GM23338 (cell line): ENCODE measurements at regions not wholly inside any gene's neighbourhood (a gene's known extent, or its start where the extent isn't known, plus 50 kb on each side); places are given as distances from the start of the nearest gene placed in this dataset.

ENCODE experiments used
- ATAC-seq: fragments of 200-7000 bp; cut with Tn5 transposase; 3 replicates; pipeline ENCODE4 v1.9.1; 2020
- DNase-seq: peaks from one replicate; pipeline ENCODE4 v3.0.0-alpha.2; 2015; ENCODE audit warnings: low spot score
- H2AFZ ChIP-seq: fragments of 200-600 bp; sonication (generic); 2 replicates; pipeline ENCODE4 v1.8.0; 2016; ENCODE audit warnings: antibody characterized with exemption, mild to moderate bottlenecking, moderate library complexity
- H3F3A ChIP-seq: fragments of 200-600 bp; sonication (generic); replicated peaks from 2 replicates; pipeline ENCODE4 v1.8.0; 2017; ENCODE audit warnings: antibody characterized with exemption, mixed run types, low read depth
- H3K27ac ChIP-seq: fragments of 200-600 bp; sonication (generic); 2 replicates; pipeline ENCODE4 v1.6.1; 2016; ENCODE audit warnings: low read depth
- H3K27me3 ChIP-seq: fragments of 200-600 bp; sonication (generic); 2 replicates; pipeline ENCODE4 v1.8.0; 2016; ENCODE audit warnings: mild to moderate bottlenecking, mixed run types, moderate library complexity; ENCODE audit not compliant: insufficient read depth
- H3K36me3 ChIP-seq: fragments of 200-600 bp; sonication (generic); 2 replicates; pipeline ENCODE4 v1.8.0; 2016; ENCODE audit warnings: mild to moderate bottlenecking; ENCODE audit not compliant: insufficient read depth
- H3K4me1 ChIP-seq: fragments of 200-600 bp; sonication (generic); 2 replicates; pipeline ENCODE4 v1.8.0; 2016; ENCODE audit warnings: mild to moderate bottlenecking, moderate library complexity; ENCODE audit not compliant: insufficient read depth
- H3K4me2 ChIP-seq: fragments of 200-600 bp; sonication (generic); 2 replicates; pipeline ENCODE4 v1.7.1; 2017; ENCODE audit warnings: mixed run types
- H3K4me3 ChIP-seq: fragments of 200-600 bp; sonication (generic); 2 replicates; pipeline ENCODE4 v1.6.1; 2016; ENCODE audit warnings: mixed run types
- H3K79me2 ChIP-seq: fragments of 200-600 bp; sonication (generic); replicated peaks from 2 replicates; pipeline ENCODE4 v1.8.0; 2017; ENCODE audit warnings: mild to moderate bottlenecking; ENCODE audit not compliant: insufficient read depth
- H3K9me2 ChIP-seq: fragments of 200-600 bp; sonication (generic); 2 replicates; pipeline ENCODE4 v1.8.0; 2017; ENCODE audit not compliant: insufficient read depth
- H4K20me1 ChIP-seq: fragments of 200-600 bp; sonication (generic); replicated peaks from 2 replicates; pipeline ENCODE4 v1.8.0; 2017; ENCODE audit warnings: mild to moderate bottlenecking; ENCODE audit not compliant: insufficient read depth
- H3K27ac Mint-ChIP-seq: 2 replicates; pipeline ENCODE4 v1.8.0; 2020; ENCODE audit warnings: inconsistent platforms, mild to moderate bottlenecking, moderate library complexity, mixed read lengths
- H3K27me3 Mint-ChIP-seq: 3 replicates; pipeline ENCODE4 v1.8.0; 2022; ENCODE audit warnings: low read depth, mild to moderate bottlenecking, moderate library complexity, mixed read lengths, inconsistent platforms; ENCODE audit not compliant: insufficient read depth, poor library complexity
- H3K36me3 Mint-ChIP-seq: 3 replicates; pipeline ENCODE4 v1.8.0; 2021; ENCODE audit warnings: low read depth, mild to moderate bottlenecking, inconsistent platforms, moderate library complexity, mixed read lengths
- H3K4me1 Mint-ChIP-seq: 3 replicates; pipeline ENCODE4 v1.8.0; 2020; ENCODE audit warnings: mild to moderate bottlenecking, inconsistent platforms, mixed read lengths
- H3K4me3 Mint-ChIP-seq: 3 replicates; pipeline ENCODE4 v1.8.0; 2021; ENCODE audit warnings: moderate library complexity, mild to moderate bottlenecking, inconsistent platforms, mixed read lengths
- H3K9me3 Mint-ChIP-seq: 3 replicates; pipeline ENCODE4 v1.8.0; 2020; ENCODE audit warnings: moderate library complexity, mild to moderate bottlenecking, inconsistent platforms, mixed read lengths
- CREB1 ChIP-seq: fragments of 250-450 bp; sonication (Bioruptor Pico); IDR thresholded peaks from 2 replicates; pipeline ENCODE4 v1.5.0; 2020; ENCODE audit warnings: low read depth, mild to moderate bottlenecking, moderate library complexity
- EZH2 ChIP-seq: fragments of 200-600 bp; sonication (generic); IDR thresholded peaks from one replicate; pipeline ENCODE4 v1.8.0; 2017; ENCODE audit warnings: antibody characterized with exemption, mild to moderate bottlenecking, low read depth; ENCODE audit not compliant: unreplicated experiment
- EZH2phosphoT487 ChIP-seq: fragments of 200-600 bp; sonication (generic); IDR thresholded peaks from one replicate; pipeline ENCODE4 v1.8.1; 2018; ENCODE audit warnings: antibody characterized with exemption; ENCODE audit not compliant: unreplicated experiment
- JUNB ChIP-seq: IDR thresholded peaks from one replicate; pipeline ENCODE4 v1.6.1; 2016; ENCODE audit warnings: antibody characterized with exemption; ENCODE audit not compliant: unreplicated experiment
- NANOG ChIP-seq: IDR thresholded peaks from 2 replicates; pipeline ENCODE4 v1.6.1; 2016; ENCODE audit warnings: antibody characterized with exemption, borderline replicate concordance
- STAT1 ChIP-seq: IDR thresholded peaks from one replicate; pipeline ENCODE4 v1.6.1; 2016; ENCODE audit warnings: antibody characterized with exemption; ENCODE audit not compliant: unreplicated experiment
- ZNF114 ChIP-seq: fragments of 250-450 bp; sonication (Bioruptor Pico); IDR thresholded peaks from 2 replicates; pipeline ENCODE4 v1.5.0; 2020; ENCODE audit warnings: mild to moderate bottlenecking, moderate library complexity
- ZNF331 ChIP-seq: fragments of 250-450 bp; sonication (Bioruptor Pico); IDR thresholded peaks from 2 replicates; pipeline ENCODE4 v1.5.0; 2020; ENCODE audit warnings: low read depth, mild to moderate bottlenecking, moderate library complexity
- TF ChIP-seq, protein P1 (sequence below): IDR thresholded peaks from 2 replicates; pipeline ENCODE4 v1.6.1; 2016; ENCODE audit warnings: antibody characterized with exemption
- TF ChIP-seq, protein P2 (sequence below): IDR thresholded peaks from one replicate; pipeline ENCODE4 v1.6.1; 2018; ENCODE audit warnings: antibody characterized with exemption; ENCODE audit not compliant: unreplicated experiment
- TF ChIP-seq, protein P3 (sequence below): fragments of 250-450 bp; sonication (Bioruptor Pico); IDR thresholded peaks from 2 replicates; pipeline ENCODE4 v1.5.0; 2020; ENCODE audit warnings: mild to moderate bottlenecking, moderate library complexity

DNA sequence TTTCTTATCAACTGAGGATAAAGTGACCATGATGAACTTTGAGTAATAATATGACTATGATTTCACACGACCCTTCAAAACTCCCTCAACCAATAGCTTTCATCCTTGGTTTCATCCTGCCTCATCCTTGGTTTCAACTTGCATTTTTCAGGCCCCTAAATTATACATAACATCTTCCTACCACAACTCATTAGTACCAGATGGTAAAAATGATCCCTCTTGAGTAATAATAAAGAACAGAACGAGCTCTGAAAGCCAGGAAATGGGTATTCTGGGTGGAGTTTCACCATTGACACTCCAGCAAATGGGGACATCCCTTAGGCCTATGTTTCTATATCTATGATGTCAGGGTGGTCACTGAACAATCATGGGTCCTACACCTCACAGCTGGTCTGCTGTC lies 72.1 kb upstream of the LMNTD1 start (continued):
- TF ChIP-seq, protein P1, sequence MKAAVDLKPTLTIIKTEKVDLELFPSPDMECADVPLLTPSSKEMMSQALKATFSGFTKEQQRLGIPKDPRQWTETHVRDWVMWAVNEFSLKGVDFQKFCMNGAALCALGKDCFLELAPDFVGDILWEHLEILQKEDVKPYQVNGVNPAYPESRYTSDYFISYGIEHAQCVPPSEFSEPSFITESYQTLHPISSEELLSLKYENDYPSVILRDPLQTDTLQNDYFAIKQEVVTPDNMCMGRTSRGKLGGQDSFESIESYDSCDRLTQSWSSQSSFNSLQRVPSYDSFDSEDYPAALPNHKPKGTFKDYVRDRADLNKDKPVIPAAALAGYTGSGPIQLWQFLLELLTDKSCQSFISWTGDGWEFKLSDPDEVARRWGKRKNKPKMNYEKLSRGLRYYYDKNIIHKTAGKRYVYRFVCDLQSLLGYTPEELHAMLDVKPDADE = no peak

DNA sequence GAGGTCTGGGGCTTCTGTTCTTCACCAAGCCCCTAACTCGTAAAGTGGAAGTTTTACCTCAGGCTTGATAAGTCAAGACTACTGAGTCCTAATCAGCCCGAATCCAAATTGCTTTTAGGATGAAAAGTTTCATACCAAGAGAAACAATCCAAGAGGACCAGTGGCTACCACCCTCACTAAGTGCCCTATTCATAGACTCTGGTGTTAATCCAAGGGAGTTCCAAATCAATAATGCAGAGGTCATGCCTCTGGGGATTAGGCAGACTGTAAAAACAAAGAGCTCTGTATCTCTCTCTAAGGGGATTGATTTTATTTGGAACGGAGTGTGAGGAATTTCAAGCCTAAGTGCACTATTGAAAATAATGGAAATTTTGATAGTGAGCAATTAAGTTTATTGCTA lies 76.3 kb upstream of the LMNTD1 start:
- H3K4me2 ChIP-seq = no peak overlapping the region
- ATAC-seq = no peak

More for the DNA sequence above, 76.3 kb upstream of the LMNTD1 start:
- no peak for DNase-seq
- Histone ChIP-seq H4K20me1 (no peaks in the 10 kb centered on the region), H3K27me3 (no peaks in the 10 kb centered on the region), H3K4me3 (no peak overlapping the region), H3F3A (no peaks in the 10 kb centered on the region), H2AFZ (no peak overlapping the region), H3K9me2 (peaks cover 11% of the 10 kb centered on the region; the same call in 1 of the 2 replicates), H3K36me3 (no peaks in the 10 kb centered on the region), H3K27ac (no peak overlapping the region), H3K79me2 (no peaks in the 10 kb centered on the region), H3K4me1 (no peaks in the 10 kb centered on the region)
- peaks cover 4% of the 10 kb centered on the region for H3K4me1 Mint-ChIP-seq
- no peaks in the 10 kb centered on the region; the same call in 2 of the 3 replicates for H3K36me3 Mint-ChIP-seq
- H3K27me3 Mint-ChIP-seq = peaks cover 6% of the 10 kb centered on the region
- H3K27ac Mint-ChIP-seq = no peak overlapping the region
- H3K4me3 Mint-ChIP-seq = no peak overlapping the region
- H3K9me3 Mint-ChIP-seq = no peaks in the 10 kb centered on the region
- TF ChIP-seq, protein P2, sequence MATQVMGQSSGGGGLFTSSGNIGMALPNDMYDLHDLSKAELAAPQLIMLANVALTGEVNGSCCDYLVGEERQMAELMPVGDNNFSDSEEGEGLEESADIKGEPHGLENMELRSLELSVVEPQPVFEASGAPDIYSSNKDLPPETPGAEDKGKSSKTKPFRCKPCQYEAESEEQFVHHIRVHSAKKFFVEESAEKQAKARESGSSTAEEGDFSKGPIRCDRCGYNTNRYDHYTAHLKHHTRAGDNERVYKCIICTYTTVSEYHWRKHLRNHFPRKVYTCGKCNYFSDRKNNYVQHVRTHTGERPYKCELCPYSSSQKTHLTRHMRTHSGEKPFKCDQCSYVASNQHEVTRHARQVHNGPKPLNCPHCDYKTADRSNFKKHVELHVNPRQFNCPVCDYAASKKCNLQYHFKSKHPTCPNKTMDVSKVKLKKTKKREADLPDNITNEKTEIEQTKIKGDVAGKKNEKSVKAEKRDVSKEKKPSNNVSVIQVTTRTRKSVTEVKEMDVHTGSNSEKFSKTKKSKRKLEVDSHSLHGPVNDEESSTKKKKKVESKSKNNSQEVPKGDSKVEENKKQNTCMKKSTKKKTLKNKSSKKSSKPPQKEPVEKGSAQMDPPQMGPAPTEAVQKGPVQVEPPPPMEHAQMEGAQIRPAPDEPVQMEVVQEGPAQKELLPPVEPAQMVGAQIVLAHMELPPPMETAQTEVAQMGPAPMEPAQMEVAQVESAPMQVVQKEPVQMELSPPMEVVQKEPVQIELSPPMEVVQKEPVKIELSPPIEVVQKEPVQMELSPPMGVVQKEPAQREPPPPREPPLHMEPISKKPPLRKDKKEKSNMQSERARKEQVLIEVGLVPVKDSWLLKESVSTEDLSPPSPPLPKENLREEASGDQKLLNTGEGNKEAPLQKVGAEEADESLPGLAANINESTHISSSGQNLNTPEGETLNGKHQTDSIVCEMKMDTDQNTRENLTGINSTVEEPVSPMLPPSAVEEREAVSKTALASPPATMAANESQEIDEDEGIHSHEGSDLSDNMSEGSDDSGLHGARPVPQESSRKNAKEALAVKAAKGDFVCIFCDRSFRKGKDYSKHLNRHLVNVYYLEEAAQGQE = no peak
- no peak for TF ChIP-seq EZH2
- TF ChIP-seq, protein P1 = no peak
- no peak for TF ChIP-seq STAT1
- no peak for TF ChIP-seq EZH2phosphoT487
- TF ChIP-seq JUNB = no peak
- TF ChIP-seq, protein P3, sequence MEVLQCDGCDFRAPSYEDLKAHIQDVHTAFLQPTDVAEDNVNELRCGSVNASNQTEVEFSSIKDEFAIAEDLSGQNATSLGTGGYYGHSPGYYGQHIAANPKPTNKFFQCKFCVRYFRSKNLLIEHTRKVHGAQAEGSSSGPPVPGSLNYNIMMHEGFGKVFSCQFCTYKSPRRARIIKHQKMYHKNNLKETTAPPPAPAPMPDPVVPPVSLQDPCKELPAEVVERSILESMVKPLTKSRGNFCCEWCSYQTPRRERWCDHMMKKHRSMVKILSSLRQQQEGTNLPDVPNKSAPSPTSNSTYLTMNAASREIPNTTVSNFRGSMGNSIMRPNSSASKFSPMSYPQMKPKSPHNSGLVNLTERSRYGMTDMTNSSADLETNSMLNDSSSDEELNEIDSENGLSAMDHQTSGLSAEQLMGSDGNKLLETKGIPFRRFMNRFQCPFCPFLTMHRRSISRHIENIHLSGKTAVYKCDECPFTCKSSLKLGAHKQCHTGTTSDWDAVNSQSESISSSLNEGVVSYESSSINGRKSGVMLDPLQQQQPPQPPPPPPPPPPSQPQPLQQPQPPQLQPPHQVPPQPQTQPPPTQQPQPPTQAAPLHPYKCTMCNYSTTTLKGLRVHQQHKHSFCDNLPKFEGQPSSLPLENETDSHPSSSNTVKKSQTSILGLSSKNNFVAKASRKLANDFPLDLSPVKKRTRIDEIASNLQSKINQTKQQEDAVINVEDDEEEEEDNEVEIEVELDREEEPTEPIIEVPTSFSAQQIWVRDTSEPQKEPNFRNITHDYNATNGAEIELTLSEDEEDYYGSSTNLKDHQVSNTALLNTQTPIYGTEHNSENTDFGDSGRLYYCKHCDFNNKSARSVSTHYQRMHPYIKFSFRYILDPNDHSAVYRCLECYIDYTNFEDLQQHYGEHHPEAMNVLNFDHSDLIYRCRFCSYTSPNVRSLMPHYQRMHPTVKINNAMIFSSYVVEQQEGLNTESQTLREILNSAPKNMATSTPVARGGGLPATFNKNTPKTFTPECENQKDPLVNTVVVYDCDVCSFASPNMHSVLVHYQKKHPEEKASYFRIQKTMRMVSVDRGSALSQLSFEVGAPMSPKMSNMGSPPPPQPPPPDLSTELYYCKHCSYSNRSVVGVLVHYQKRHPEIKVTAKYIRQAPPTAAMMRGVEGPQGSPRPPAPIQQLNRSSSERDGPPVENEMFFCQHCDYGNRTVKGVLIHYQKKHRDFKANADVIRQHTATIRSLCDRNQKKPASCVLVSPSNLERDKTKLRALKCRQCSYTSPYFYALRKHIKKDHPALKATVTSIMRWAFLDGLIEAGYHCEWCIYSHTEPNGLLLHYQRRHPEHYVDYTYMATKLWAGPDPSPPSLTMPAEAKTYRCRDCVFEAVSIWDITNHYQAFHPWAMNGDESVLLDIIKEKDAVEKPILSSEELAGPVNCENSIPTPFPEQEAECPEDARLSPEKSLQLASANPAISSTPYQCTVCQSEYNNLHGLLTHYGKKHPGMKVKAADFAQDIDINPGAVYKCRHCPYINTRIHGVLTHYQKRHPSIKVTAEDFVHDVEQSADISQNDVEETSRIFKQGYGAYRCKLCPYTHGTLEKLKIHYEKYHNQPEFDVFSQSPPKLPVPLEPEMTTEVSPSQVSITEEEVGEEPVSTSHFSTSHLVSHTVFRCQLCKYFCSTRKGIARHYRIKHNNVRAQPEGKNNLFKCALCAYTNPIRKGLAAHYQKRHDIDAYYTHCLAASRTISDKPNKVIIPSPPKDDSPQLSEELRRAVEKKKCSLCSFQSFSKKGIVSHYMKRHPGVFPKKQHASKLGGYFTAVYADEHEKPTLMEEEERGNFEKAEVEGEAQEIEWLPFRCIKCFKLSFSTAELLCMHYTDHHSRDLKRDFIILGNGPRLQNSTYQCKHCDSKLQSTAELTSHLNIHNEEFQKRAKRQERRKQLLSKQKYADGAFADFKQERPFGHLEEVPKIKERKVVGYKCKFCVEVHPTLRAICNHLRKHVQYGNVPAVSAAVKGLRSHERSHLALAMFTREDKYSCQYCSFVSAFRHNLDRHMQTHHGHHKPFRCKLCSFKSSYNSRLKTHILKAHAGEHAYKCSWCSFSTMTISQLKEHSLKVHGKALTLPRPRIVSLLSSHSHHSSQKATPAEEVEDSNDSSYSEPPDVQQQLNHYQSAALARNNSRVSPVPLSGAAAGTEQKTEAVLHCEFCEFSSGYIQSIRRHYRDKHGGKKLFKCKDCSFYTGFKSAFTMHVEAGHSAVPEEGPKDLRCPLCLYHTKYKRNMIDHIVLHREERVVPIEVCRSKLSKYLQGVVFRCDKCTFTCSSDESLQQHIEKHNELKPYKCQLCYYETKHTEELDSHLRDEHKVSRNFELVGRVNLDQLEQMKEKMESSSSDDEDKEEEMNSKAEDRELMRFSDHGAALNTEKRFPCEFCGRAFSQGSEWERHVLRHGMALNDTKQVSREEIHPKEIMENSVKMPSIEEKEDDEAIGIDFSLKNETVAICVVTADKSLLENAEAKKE (CRISPR knock-in tag) = no peak
- TF ChIP-seq ZNF114 (CRISPR knock-in tag) = no peak
- no peak for TF ChIP-seq ZNF331 (CRISPR knock-in tag)
- no peak for TF ChIP-seq NANOG
- TF ChIP-seq CREB1 (CRISPR knock-in tag) = no peak
